GM18502 (cell line): ENCODE measurements at regions not wholly inside any gene's neighbourhood (a gene's known extent, or its start where the extent isn't known, plus 50 kb on each side); places are given as distances from the start of the nearest gene placed in this dataset.

Source experiments
- ATAC-seq: cut with Tn5 transposase; IDR thresholded peaks from one replicate; pipeline ENCODE4 v1.9.1; 2021; ENCODE audit warnings: mild to moderate bottlenecking; ENCODE audit not compliant: unreplicated experiment, poor library complexity

- no peak for ATAC-seq
These were observed 1476.5 kb downstream of the TBC1D22A start for GRCh38 chr22:48238966-48239365.

GRCh38 chr22:48238284-48238915 is 1476.0 kb downstream of the TBC1D22A start:
- ATAC-seq, result no peak

GRCh38 chr22:48237466-48238283 is 1475.2 kb downstream of the TBC1D22A start:
- no peak for ATAC-seq

- ATAC-seq, result no peak
These were observed 1473.8 kb downstream of the TBC1D22A start for GRCh38 chr22:48236261-48236660.

GRCh38 chr22:48235744-48236143 is 1473.3 kb downstream of the TBC1D22A start:
- ATAC-seq, result no peak

- ATAC-seq, result no peak
These were observed 1471.6 kb downstream of the TBC1D22A start for GRCh38 chr22:48234011-48234410.

GRCh38 chr22:48233586-48233985 is 1471.1 kb downstream of the TBC1D22A start:
- ATAC-seq, result no peak

- ATAC-seq, result no peak
These were observed 1466.0 kb downstream of the TBC1D22A start for GRCh38 chr22:48228468-48228867.

- ATAC-seq, result no peak
These were observed 1465.0 kb downstream of the TBC1D22A start for GRCh38 chr22:48227341-48228018.

GRCh38 chr22:48226026-48227013 is 1463.9 kb downstream of the TBC1D22A start:
- no peak for ATAC-seq

GRCh38 chr22:48224332-48224731 is 1461.9 kb downstream of the TBC1D22A start:
- ATAC-seq, result no peak

- ATAC-seq, result no peak
These were observed 1461.2 kb downstream of the TBC1D22A start for GRCh38 chr22:48223488-48224190.

GRCh38 chr22:48222742-48223487 is 1460.5 kb downstream of the TBC1D22A start:
- ATAC-seq, result no peak

- ATAC-seq, result no peak
These were observed 1456.5 kb downstream of the TBC1D22A start for GRCh38 chr22:48218889-48219420.

GRCh38 chr22:48217596-48217995 is 1455.1 kb downstream of the TBC1D22A start:
- no peak for ATAC-seq

GRCh38 chr22:48212727-48213126 is 1450.3 kb downstream of the TBC1D22A start:
- no peak for ATAC-seq

GRCh38 chr22:48210812-48211211 is 1448.4 kb downstream of the TBC1D22A start:
- no peak for ATAC-seq

- ATAC-seq, result no peak
These were observed 1447.7 kb downstream of the TBC1D22A start for GRCh38 chr22:48210198-48210580.
